ENCODE measurements at regions not wholly inside any gene's neighbourhood (a gene's known extent, or its start where the extent isn't known, plus 50 kb on each side); places are given as distances from the start of the nearest gene placed in this dataset.
"Not testable (repeated sequence)": the region's sequence is repeated elsewhere in the genome, so short reads cannot be mapped to it uniquely, and the experiment has no call there.

GRCh38 chr20:26216025-26216424, 519.4 kb upstream of the ZNF337 start:
- DNase-seq: no peak

GRCh38 chr20:26214991-26215390, 518.3 kb upstream of the ZNF337 start:
- no peak for DNase-seq

DNA sequence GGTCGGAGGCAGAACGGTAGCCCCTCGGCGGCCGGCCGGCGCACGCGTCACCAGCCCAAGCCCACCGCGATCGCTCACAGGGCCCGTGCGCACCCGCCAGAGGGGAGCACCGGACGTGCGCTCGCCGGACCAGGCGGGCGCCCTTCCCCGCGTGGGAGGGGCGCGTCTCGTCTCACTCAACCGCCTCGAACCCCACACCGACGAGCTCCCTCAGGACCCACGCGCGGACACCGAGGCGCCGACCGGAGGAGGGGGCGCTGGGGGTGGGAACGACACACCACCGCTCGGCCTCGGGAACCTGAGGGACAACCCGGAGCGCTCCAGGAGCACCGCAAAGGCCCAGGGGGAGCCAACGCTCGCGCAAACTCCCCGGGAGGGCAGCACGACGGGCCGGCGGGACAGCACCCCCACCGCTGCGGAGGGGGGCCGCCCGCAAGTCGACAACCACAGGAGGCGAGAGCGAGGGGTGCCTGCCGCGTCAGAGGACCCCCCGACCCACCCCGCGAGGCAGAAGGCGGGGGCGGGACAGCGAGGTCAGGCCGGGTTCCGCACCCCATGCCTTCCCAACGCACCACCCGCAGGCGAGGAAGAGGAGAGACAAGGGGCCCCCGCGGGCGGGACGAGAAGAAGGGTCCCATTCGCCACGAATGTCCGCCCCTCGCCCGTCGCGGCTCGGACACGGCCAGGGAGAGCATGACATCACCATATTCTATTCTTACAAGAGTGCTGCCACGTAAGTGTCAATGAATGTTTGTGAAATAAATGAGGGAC, 512.7 kb upstream of the ZNF337 start:
- DNase-seq: no peak

DNA sequence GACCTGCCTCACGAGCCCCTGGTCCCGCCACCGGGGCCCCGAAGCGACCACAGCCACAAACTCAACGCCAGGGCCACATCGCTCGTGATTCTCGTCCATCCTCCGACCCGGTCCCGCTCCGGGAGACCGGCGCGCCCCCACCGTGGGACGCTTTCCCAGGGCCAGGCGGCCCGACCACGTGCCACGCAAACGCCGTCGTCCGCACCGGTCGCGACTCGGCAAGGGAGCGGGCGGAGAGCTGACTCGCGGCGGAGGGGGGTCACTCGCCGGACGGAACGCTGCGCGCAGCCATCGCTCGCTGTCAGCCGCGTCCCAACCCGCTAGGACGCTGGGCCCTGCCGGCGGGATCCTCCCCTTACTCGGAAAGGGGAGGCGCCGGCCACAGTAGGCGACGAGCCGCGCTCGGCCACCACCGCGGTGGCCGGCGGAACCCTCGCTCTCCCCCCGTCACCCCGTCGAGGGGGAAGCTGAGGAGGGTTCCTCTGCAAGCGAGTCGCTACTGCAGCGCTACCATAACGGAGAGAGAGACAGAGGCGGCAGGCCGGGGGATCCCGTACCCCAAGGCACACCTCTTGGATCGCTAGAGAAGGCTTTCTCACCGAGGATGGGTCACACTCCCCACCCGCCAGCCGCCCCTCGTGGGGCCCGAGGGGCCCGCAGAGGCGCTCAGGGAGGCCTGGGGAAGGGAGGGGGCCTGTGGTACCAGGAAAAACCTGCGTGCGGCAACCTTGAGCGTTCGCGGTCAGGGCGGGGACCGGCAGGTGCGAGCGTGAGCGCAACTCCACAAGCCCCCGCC, 511.8 kb upstream of the ZNF337 start:
- DNase-seq: no peak

- not testable (repeated sequence) for DNase-seq
These were observed 511.3 kb upstream of the ZNF337 start for GRCh38 chr20:26207967-26208295.

GRCh38 chr20:26207237-26207966, 510.7 kb upstream of the ZNF337 start:
- DNase-seq: no peak

DNA sequence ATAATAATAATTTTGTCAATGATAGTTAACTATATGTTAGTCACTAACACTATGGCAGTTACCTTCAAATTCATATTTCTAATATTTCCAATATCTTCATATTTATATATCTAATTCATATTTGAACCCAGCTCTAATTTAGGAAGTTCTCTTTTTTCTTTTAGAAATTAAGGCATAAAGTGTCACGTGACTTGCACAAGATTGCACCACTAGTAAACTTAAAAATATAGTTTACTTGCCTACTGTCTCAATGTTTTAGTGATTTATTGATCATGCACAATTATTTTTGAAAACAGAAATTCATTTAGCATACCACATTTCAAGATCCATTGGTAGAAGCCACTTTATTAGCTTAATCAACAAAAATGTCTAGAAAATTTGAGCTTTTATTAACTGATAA, 508.7 kb upstream of the ZNF337 start:
- no peak for DNase-seq

DNA sequence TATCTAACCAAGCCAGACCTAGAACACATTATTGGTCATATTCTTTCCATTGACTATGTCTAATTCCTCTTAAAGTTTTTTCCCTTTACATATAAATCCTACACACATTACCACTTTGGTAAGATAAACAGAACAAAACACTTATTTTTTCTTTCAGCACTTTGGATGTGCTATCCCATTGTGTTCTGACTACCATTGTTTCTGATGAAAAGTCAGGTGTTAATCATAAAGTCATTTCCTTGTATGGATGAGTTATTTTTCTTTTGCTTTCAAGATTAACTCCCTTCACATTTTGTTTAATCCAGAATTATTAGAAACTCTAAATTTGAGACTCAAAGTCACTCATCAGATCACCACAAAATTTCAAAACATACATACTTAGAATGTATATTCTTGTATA, 504.4 kb upstream of the ZNF337 start:
- DNase-seq: not testable (repeated sequence)

- not testable (repeated sequence) for DNase-seq
These were observed 490.7 kb upstream of the ZNF337 start for GRCh38 chr20:26187329-26187728.

DNA sequence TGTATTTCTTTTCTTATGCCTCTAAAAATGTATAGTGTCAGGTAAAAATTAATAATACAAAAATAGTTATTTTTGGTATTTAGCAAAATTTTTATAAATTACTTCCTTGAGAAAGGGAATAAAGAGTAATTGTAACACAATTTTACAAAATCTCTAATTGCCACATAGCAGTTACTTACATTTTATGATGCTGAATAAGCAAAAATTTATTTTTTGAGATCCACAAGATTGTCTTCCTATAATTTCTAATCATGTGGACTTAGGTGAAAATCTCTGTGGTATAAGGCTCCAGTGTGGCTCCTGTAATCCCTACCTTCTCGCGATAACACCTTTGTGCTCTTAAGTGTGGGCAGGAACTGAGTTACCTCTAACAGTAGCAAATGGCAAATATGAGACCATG, 487.1 kb upstream of the ZNF337 start:
- DNase-seq: not testable (repeated sequence)

DNA sequence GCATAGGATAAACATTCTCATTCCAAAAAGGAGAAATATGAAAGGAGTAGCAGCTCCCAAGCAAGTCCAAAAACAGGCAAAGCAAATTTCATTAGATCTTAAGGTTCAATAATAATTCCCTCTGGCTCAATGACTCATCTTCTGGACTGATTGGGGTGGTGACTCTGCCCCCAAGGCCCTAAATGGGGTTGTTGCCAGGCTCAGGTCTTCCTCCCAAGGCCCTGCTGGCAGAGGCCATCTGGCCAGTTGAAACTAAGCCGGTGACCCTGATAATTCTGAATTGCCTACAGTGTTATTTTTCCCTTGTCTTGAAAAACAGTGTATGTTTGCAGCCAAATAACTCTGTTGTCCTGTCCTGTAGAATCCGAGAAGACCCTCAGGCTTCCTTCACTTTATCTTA, 484.7 kb upstream of the ZNF337 start:
- DNase-seq: not testable (repeated sequence)

DNA sequence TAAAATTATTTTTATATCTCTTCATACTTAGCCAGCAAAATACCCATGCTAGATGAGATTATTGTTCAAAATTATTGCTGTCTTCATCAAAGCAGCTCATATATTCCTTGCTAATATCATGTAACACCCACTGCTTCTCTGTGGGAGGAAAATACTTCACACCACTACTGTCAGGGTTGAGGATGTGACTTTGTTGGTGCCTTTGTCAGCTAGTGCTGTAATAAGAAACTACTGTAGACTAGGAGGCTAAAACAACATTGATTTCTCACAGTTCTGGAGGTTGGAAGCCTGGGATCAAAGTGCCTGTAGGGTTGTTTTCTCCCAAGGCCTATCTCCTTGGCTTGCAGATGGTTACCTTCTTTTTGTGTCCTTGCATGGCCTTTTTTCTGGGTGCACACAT, 475.2 kb upstream of the ZNF337 start:
- DNase-seq: not testable (repeated sequence)

DNA sequence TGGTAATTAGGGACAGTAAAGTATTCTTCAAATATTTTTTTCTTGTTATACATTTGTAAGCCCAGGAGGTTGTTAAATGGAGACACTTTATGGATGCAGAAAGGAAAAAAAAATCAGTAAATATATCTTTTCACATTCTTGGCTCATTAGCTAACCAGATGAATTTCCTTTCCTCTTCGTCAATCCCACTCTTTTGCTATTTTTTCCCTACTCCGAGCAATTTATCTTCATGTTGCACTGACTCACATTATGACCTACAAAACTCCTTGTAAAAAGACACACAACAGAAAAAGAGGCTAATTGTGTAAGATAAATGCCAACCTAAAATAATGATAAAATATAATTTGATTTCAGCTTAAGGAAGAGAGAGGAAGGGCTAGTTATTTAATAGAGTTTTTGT, 472.9 kb upstream of the ZNF337 start:
- DNase-seq: no peak

GRCh38 chr20:26167499-26167898, 470.8 kb upstream of the ZNF337 start:
- DNase-seq: no peak

- DNase-seq: no peak
These were observed 467.2 kb upstream of the ZNF337 start for GRCh38 chr20:26163890-26164289.

DNA sequence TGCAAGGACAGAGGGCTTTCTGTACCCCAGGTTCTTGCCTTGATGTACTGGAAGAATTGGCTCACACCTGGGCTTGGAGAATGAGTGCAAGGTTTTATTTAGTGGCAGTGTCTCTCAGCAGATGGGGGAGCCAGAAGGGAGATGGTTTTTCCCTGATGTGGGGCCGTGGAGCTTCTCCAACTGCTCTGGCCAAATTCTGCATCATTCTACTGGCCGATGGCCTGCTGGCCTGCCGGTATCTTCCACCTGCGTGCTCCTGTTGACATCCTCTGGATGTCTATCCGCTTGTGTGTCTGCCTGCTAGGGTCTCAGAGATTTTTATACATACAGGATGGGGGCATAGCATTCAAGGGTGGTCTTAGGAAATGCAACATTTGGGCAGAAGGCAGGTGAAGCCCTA, 466.5 kb upstream of the ZNF337 start:
- DNase-seq: not testable (repeated sequence)

GRCh38 chr20:26161741-26162140, 465.1 kb upstream of the ZNF337 start:
- not testable (repeated sequence) for DNase-seq

DNA sequence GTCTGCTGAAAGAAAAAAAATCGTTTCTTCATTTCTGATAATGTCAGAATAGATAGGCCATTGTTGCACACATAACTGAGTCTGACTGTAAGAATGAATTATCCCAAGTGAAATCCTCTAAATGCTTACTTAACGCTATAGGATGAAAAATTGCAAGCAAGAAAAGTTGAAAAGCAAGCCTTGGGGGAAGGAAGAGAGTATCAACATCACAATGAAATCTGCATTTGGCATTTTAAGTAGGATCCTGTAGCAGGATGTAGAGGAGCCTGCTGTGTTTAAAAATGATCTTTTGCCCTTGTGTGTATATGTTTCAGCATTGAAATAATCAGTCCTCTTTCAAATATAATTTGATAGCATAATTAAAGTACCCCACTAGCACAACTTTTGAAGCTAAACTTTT, 464.3 kb upstream of the ZNF337 start:
- DNase-seq: not testable (repeated sequence)

- no peak for DNase-seq
These were observed 457.6 kb upstream of the ZNF337 start for GRCh38 chr20:26154224-26154623.

GRCh38 chr20:26135325-26136110, 438.9 kb upstream of the ZNF337 start:
- DNase-seq: no peak

GRCh38 chr20:26134606-26135005, 438.0 kb upstream of the ZNF337 start:
- DNase-seq: no peak

GRCh38 chr20:26133794-26134193, 437.1 kb upstream of the ZNF337 start:
- DNase-seq: not testable (repeated sequence)
